ENCODE measurements at regions not wholly inside any gene's neighbourhood (a gene's known extent, or its start where the extent isn't known, plus 50 kb on each side); places are given as distances from the start of the nearest gene placed in this dataset.

- Histone ChIP-seq H3K4me3 (no peak overlapping the region), H3K27ac (no peak overlapping the region), H3K4me1 (replicated peaks in 1 of 2) (no peaks in the 10 kb centered on the region)
- in situ Hi-C loops (cut with MboI; ENCODE audit: low pct_unique_long_range_greater_than_20kb in 2 of 9, low sequenced_read_pairs in 9 of 9, unreplicated experiment in 9 of 9), result no loop called here
- ATAC-seq (replicated peaks in 6 of 8), result no peak
- WGBS, 10 experiments, result 0 to 91% (median 80%) methylated on average over 1 of the region's 1 CpG; no CpG with 5 or more reads in 1 of the 10 experiments
Observed at GRCh38 chr4:104169437-104169836, 325.3 kb downstream of the CXXC4 start.

GRCh38 chr4:104166749-104167148, 327.9 kb downstream of the CXXC4 start:
- 0 to 100% (median 47%) methylated on average over 1 of the region's 1 CpG; no CpG with 5 or more reads in 2 of the 10 experiments for WGBS, 10 experiments
- ATAC-seq (replicated peaks in 6 of 8), result no peak
- H3K4me3 ChIP-seq, result no peak overlapping the region
- H3K27ac ChIP-seq, result no peak overlapping the region
- no peaks in the 10 kb centered on the region for H3K4me1 ChIP-seq (replicated peaks in 1 of 2)
- in situ Hi-C loops (cut with MboI; ENCODE audit: low pct_unique_long_range_greater_than_20kb in 2 of 9, low sequenced_read_pairs in 9 of 9, unreplicated experiment in 9 of 9), result no loop called here

GRCh38 chr4:104163820-104164219, 330.9 kb downstream of the CXXC4 start:
- in situ Hi-C loops (cut with MboI; ENCODE audit: low pct_unique_long_range_greater_than_20kb in 2 of 9, low sequenced_read_pairs in 9 of 9, unreplicated experiment in 9 of 9), result no loop called here

GRCh38 chr4:104146048-104146447, 348.6 kb downstream of the CXXC4 start:
- in situ Hi-C loops (cut with MboI; ENCODE audit: low pct_unique_long_range_greater_than_20kb in 2 of 9, low sequenced_read_pairs in 9 of 9, unreplicated experiment in 9 of 9), result no loop called here
- no peaks in the 10 kb centered on the region for H3K4me1 ChIP-seq (replicated peaks in 1 of 2)
- H3K27ac ChIP-seq, result no peak overlapping the region
- ATAC-seq (replicated peaks in 6 of 8), result no peak
- WGBS, 10 experiments, result 0 to 100% (median 51%) methylated on average over 1 of the region's 1 CpG; no CpG with 5 or more reads in 4 of the 10 experiments
- no peak overlapping the region for H3K4me3 ChIP-seq

More at GRCh38 chr4:104163820-104164219, 330.9 kb downstream of the CXXC4 start:
- ATAC-seq (replicated peaks in 6 of 8), result no peak
- no peaks in the 10 kb centered on the region for H3K4me1 ChIP-seq (replicated peaks in 1 of 2)
- no peak overlapping the region for H3K27ac ChIP-seq
- WGBS, 10 experiments, result 0 to 100% (median 86%) methylated on average over 1 of the region's 1 CpG; no CpG with 5 or more reads in 3 of the 10 experiments
- no peak overlapping the region for H3K4me3 ChIP-seq

- H3K27ac ChIP-seq, result no peak overlapping the region
- 0 to 100% (median 90%) methylated on average over 1 of the region's 1 CpG; no CpG with 5 or more reads in 2 of the 10 experiments for WGBS, 10 experiments
- peak in 1 of 8 experiments; percentile 46 for ATAC-seq (replicated peaks in 6 of 8)
- H3K4me3 ChIP-seq, result no peak overlapping the region
- in situ Hi-C loops (cut with MboI; ENCODE audit: low pct_unique_long_range_greater_than_20kb in 2 of 9, low sequenced_read_pairs in 9 of 9, unreplicated experiment in 9 of 9), result no loop called here
- no peaks in the 10 kb centered on the region for H3K4me1 ChIP-seq (replicated peaks in 1 of 2)
Observed at GRCh38 chr4:104138116-104138515, 356.6 kb downstream of the CXXC4 start.

GRCh38 chr4:104129243-104129642, 365.5 kb downstream of the CXXC4 start:
- Histone ChIP-seq H3K4me1 (replicated peaks in 1 of 2) (peaks cover 0 to 2% of the 10 kb centered on the region in 2 donors), H3K4me3 (no peak overlapping the region), H3K27ac (no peak overlapping the region)
- no peak for ATAC-seq (replicated peaks in 6 of 8)
- 8 to 85% (median 44%) methylated on average over 2 to 5 of the region's 5 CpGs; no CpG with 5 or more reads in 1 of the 10 experiments for WGBS, 10 experiments
- in situ Hi-C loops (cut with MboI; ENCODE audit: low pct_unique_long_range_greater_than_20kb in 2 of 9, low sequenced_read_pairs in 9 of 9, unreplicated experiment in 9 of 9), result no loop called here

- in situ Hi-C loops (cut with MboI; ENCODE audit: low pct_unique_long_range_greater_than_20kb in 2 of 9, low sequenced_read_pairs in 9 of 9, unreplicated experiment in 9 of 9), result no loop called here
- Histone ChIP-seq H3K4me3 (no peak overlapping the region), H3K27ac (no peak overlapping the region), H3K4me1 (replicated peaks in 1 of 2) (peaks cover 0 to 2% of the 10 kb centered on the region in 2 donors)
- peak in 2 of 8 experiments; percentile 48 to 69 for ATAC-seq (replicated peaks in 6 of 8)
Observed at GRCh38 chr4:104128850-104129213, 365.9 kb downstream of the CXXC4 start.

- H3K4me3 ChIP-seq, result no peak overlapping the region
- in situ Hi-C loops (cut with MboI; ENCODE audit: low pct_unique_long_range_greater_than_20kb in 2 of 9, low sequenced_read_pairs in 9 of 9, unreplicated experiment in 9 of 9), result no loop called here
- ATAC-seq (replicated peaks in 6 of 8), result no peak
Observed at GRCh38 chr4:104128031-104128849, 366.5 kb downstream of the CXXC4 start.

GRCh38 chr4:104123021-104123420, 371.7 kb downstream of the CXXC4 start:
- WGBS, 10 experiments, result 0 to 85% (median 38%) methylated on average over 1 to 4 of the region's 4 CpGs; no CpG with 5 or more reads in 2 of the 10 experiments
- Histone ChIP-seq H3K4me3 (no peak overlapping the region), H3K4me1 (replicated peaks in 1 of 2) (no peaks in the 10 kb centered on the region), H3K27ac (no peak overlapping the region)
- in situ Hi-C loops (cut with MboI; ENCODE audit: low pct_unique_long_range_greater_than_20kb in 2 of 9, low sequenced_read_pairs in 9 of 9, unreplicated experiment in 9 of 9), result no loop called here
- ATAC-seq (replicated peaks in 6 of 8), result no peak

More at GRCh38 chr4:104128031-104128849, 366.5 kb downstream of the CXXC4 start:
- WGBS, 10 experiments, result 0 to 89% (median 38%) methylated on average over 1 of the region's 1 CpG; no CpG with 5 or more reads in 4 of the 10 experiments
- Histone ChIP-seq H3K4me1 (replicated peaks in 1 of 2) (peaks cover 0 to 2% of the 10 kb centered on the region in 2 donors), H3K27ac (no peak overlapping the region)

- no peaks in the 10 kb centered on the region for H3K4me1 ChIP-seq (replicated peaks in 1 of 2)
- H3K27ac ChIP-seq, result no peak overlapping the region
- in situ Hi-C loops (cut with MboI; ENCODE audit: low pct_unique_long_range_greater_than_20kb in 2 of 9, low sequenced_read_pairs in 9 of 9, unreplicated experiment in 9 of 9), result no loop called here
- WGBS, 10 experiments, result 0 to 100% (median 18%) methylated on average over 1 of the region's 1 CpG
- ATAC-seq (replicated peaks in 6 of 8), result no peak
- H3K4me3 ChIP-seq, result no peak overlapping the region
Observed at GRCh38 chr4:104117776-104118175, 376.9 kb downstream of the CXXC4 start.

- in situ Hi-C loops (cut with MboI; ENCODE audit: low pct_unique_long_range_greater_than_20kb in 2 of 9, low sequenced_read_pairs in 9 of 9, unreplicated experiment in 9 of 9), result no loop called here
- ATAC-seq (replicated peaks in 6 of 8), result no peak
- H3K4me1 ChIP-seq (replicated peaks in 1 of 2), result no peaks in the 10 kb centered on the region
- H3K4me3 ChIP-seq, result no peak overlapping the region
- no peak overlapping the region for H3K27ac ChIP-seq
- 0 to 100% (median 77%) methylated on average over 1 to 3 of the region's 3 CpGs; no CpG with 5 or more reads in 1 of the 10 experiments for WGBS, 10 experiments
Observed at GRCh38 chr4:104113850-104114249, 380.8 kb downstream of the CXXC4 start.

- in situ Hi-C loops (cut with MboI; ENCODE audit: low pct_unique_long_range_greater_than_20kb in 2 of 9, low sequenced_read_pairs in 9 of 9, unreplicated experiment in 9 of 9), result no loop called here
- H3K4me1 ChIP-seq (replicated peaks in 1 of 2), result no peaks in the 10 kb centered on the region
- no peak overlapping the region for H3K27ac ChIP-seq
- no peak for ATAC-seq (replicated peaks in 6 of 8)
- no peak overlapping the region for H3K4me3 ChIP-seq
Observed at GRCh38 chr4:104099141-104099540, 379.4 kb upstream of the TACR3 start.

GRCh38 chr4:104093247-104093646, 373.5 kb upstream of the TACR3 start:
- Histone ChIP-seq H3K27ac (no peak overlapping the region), H3K4me1 (replicated peaks in 1 of 2) (no peaks in the 10 kb centered on the region), H3K4me3 (no peak overlapping the region)
- ATAC-seq (replicated peaks in 6 of 8), result no peak
- in situ Hi-C loops (cut with MboI; ENCODE audit: low pct_unique_long_range_greater_than_20kb in 2 of 9, low sequenced_read_pairs in 9 of 9, unreplicated experiment in 9 of 9), result no loop called here

GRCh38 chr4:104073229-104073628, 353.4 kb upstream of the TACR3 start:
- ATAC-seq (replicated peaks in 6 of 8), result no peak
- Histone ChIP-seq H3K4me3 (no peak overlapping the region), H3K27ac (no peak overlapping the region), H3K4me1 (replicated peaks in 1 of 2) (no peaks in the 10 kb centered on the region)
- WGBS, 10 experiments, result 0 to 86% (median 67%) methylated on average over 1 to 4 of the region's 4 CpGs; no CpG with 5 or more reads in 1 of the 10 experiments
- in situ Hi-C loops (cut with MboI; ENCODE audit: low pct_unique_long_range_greater_than_20kb in 2 of 9, low sequenced_read_pairs in 9 of 9, unreplicated experiment in 9 of 9), result loop anchor here in 1 of 9 experiments (25.0 kb wide), 1 partner anchor 789 kb away; no protein-coding TSS in a partner anchor

Measured in motor neuron (in vitro differentiated cells).